Mesodermal cell (in vitro differentiated cells): ENCODE measurements at regions not wholly inside any gene's neighbourhood (a gene's known extent, or its start where the extent isn't known, plus 50 kb on each side); places are given as distances from the start of the nearest gene placed in this dataset.
"Not testable (repeated sequence)": the region's sequence is repeated elsewhere in the genome, so short reads cannot be mapped to it uniquely, and the experiment has no call there.

Experiments used
- H3K27ac ChIP-seq: 2 replicates; pipeline ENCODE4 v1.7.0; 2013; ENCODE audit warnings: mild to moderate bottlenecking, low read depth, low read length, moderate library complexity; ENCODE audit not compliant: severe bottlenecking
- H3K36me3 ChIP-seq: 2 replicates; pipeline ENCODE4 v1.7.1; 2013; ENCODE audit warnings: mild to moderate bottlenecking, low read length, moderate library complexity; ENCODE audit not compliant: control insufficient read depth, insufficient read depth
- H3K4me1 ChIP-seq: one replicate; pipeline ENCODE4 v1.7.1; 2013; ENCODE audit warnings: mild to moderate bottlenecking, low read length; ENCODE audit not compliant: insufficient read depth, control insufficient read depth, poor library complexity, severe bottlenecking
- H3K4me3 ChIP-seq: 2 replicates; pipeline ENCODE4 v1.7.0; 2013; ENCODE audit warnings: low read length, control low read depth, mild to moderate bottlenecking; ENCODE audit not compliant: insufficient read depth, poor library complexity, severe bottlenecking; ENCODE audit errors: extremely low read depth
- H3K9me3 ChIP-seq: 2 replicates; pipeline ENCODE4 v1.7.1; 2013; ENCODE audit warnings: mild to moderate bottlenecking, low read length, moderate library complexity; ENCODE audit not compliant: control insufficient read depth
- WGBS, 2 experiments: methylation state at CpG; one replicate each; pipeline ENCODE4 v1.1.5; 2013; ENCODE audit warnings: missing lambda C conversion rate in 2 of 2; ENCODE audit not compliant: insufficient coverage in 2 of 2; 5-methylcytosine and 5-hydroxymethylcytosine counted together

DNA sequence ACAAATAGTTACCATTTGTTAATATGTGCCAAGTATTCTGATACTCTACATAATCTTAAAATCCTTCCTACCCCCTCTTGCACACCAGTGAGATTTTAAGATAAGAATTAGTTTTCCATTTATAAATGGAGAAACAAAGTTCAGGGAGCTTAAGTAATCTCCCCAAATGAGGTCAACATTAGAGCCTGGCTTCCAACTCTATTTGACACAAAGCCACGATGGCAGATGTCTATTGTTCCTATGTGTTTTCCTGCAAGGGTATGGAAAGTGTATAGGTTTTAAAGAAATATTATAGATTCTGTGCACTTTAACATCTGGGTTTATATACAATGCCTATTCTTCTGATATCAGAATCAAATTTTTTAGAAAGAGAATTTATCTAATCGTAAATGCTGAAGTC, 143.9 kb upstream of the SEMA3C start:
- H3K27ac ChIP-seq, result no peak overlapping the region
- H3K36me3 ChIP-seq, result no peaks in the 10 kb centered on the region
- 100% methylated on average over 1 of the region's 2 CpGs; no CpG with 5 or more reads in 1 of the 2 experiments for WGBS, 2 experiments
- no peaks in the 10 kb centered on the region for H3K9me3 ChIP-seq
- H3K4me3 ChIP-seq, result no peak overlapping the region
- no peaks in the 10 kb centered on the region for H3K4me1 ChIP-seq

GRCh38 chr7:81057469-81057868, 138.6 kb upstream of the SEMA3C start:
- not testable (repeated sequence) for H3K36me3 ChIP-seq, H3K9me3 ChIP-seq, H3K27ac ChIP-seq, H3K4me1 ChIP-seq, H3K4me3 ChIP-seq
- WGBS, 2 experiments, result 97% methylated on average over 9 to 15 of the region's 19 CpGs

DNA sequence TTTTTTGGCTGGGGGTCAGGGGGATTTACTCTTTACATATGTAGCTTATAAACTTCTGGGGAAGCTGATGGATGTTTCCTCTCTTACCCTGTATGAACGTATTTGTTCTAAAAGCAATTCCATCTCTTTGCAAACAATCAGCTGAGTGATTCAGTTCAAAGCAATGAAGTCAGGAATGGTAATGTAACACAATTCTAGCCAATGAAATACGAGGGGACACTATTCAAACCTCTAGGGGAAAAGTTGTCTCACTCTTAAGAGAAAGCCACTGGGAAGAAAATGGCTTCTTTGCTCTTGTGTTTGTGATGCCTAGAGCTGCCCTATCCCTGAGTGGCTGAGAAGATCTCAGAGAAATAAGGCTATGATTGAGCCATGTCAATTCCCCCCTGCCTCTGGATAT, 134.8 kb upstream of the SEMA3C start:
- H3K36me3 ChIP-seq, result no peaks in the 10 kb centered on the region
- H3K27ac ChIP-seq, result no peak overlapping the region
- WGBS, 2 experiments, result 60 to 65% methylated on average over 1 to 2 of the region's 2 CpGs
- H3K4me3 ChIP-seq, result no peak overlapping the region
- peaks cover 3% of the 10 kb centered on the region for H3K4me1 ChIP-seq
- H3K9me3 ChIP-seq, result peaks cover 9% of the 10 kb centered on the region

DNA sequence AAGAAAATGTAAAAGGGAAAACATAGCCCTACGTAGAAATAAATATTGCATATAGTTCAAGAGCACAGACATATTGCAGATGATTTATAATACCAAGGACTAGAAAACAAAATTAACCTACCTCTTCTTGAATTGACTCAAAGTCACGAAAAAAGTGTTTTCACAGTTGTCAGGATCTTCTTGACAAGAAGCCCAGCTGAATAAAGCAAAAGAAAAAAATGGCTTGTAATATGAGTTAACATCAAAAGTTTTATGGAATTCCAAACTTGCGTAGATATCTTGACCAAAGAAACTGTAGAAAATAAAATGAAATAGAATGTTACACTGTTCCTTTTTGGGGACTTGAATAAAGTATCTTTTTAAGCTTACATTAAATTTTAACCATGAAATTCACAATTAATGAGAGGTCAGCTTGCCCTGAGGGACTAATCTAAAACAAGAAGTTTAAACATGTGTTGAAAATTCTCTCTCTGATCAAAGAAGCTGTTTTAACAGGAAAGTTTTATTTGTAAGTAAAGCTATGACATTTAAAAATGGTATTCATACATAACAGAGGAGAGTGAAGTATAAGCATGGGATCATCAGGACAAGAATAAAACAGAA, 133.1 kb upstream of the SEMA3C start:
- no peaks in the 10 kb centered on the region for H3K36me3 ChIP-seq
- peaks cover 17% of the 10 kb centered on the region for H3K9me3 ChIP-seq
- H3K4me1 ChIP-seq, result peaks cover 3% of the 10 kb centered on the region
- H3K27ac ChIP-seq, result no peak overlapping the region
- 100% methylated on average over 1 of the region's 3 CpGs; no CpG with 5 or more reads in 1 of the 2 experiments for WGBS, 2 experiments
- no peak overlapping the region for H3K4me3 ChIP-seq

DNA sequence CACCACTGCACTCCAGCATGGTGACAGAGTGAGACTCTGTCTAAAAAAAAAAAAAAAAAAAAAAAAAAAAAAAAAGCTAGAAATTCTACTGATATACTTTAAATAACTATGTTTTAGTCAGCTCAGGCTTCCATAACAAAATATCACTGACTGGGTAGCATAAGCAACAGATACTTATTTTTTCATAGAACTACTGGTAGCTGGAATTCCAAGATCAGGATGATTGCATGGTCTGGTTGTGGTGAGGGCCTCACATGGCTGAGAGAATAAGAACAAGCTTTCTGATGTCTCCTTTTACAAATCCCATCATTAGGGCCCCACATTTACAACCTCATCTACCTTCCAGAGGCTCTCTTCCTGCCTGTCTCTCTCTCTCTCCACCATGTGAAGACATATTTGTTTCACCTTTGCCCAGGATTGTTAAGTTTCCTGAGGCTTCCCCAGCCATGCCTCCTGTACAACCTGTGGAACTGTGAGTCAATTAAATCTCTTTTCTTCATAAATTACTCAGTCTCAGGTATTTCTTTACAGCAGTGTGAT, 126.7 kb upstream of the SEMA3C start:
- Histone ChIP-seq H3K4me1 (no peaks in the 10 kb centered on the region), H3K27ac (no peak overlapping the region), H3K9me3 (peaks cover 18% of the 10 kb centered on the region), H3K36me3 (no peaks in the 10 kb centered on the region), H3K4me3 (no peak overlapping the region)

DNA sequence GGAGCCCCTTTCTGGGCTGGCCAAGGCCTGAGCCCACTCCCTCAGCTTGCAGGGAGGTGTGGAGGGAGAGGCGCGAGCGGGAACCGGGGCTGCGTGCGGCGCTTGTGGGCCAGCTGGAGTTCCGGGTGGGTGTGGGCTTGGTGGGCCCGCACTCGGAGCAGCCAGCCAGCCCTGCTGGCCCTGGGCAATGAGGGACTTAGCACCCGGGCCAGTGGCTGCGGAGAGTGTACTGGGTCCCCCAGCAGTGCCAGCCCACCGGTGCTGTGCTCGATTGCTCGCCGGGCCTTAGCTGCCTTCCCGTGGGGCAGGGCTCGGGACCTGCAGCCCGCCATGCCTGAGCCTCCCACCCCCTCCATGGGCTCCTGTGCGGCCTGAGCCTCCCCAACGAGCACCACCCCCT, 123.8 kb upstream of the SEMA3C start:
- not testable (repeated sequence) for H3K4me1 ChIP-seq, H3K27ac ChIP-seq, H3K4me3 ChIP-seq, H3K9me3 ChIP-seq, H3K36me3 ChIP-seq
- 91 to 95% methylated on average over 4 to 15 of the region's 21 CpGs for WGBS, 2 experiments

- Histone ChIP-seq H3K4me1 (no peaks in the 10 kb centered on the region), H3K36me3 (no peaks in the 10 kb centered on the region), H3K27ac (no peak overlapping the region), H3K9me3 (no peaks in the 10 kb centered on the region), H3K4me3 (no peak overlapping the region)
- WGBS, 2 experiments, result no CpG with 5 or more reads among the region's 1 CpG
These were observed 121.6 kb upstream of the SEMA3C start for GRCh38 chr7:81040496-81040895.

- no peaks in the 10 kb centered on the region for H3K4me1 ChIP-seq
- no peaks in the 10 kb centered on the region for H3K36me3 ChIP-seq
- no peak overlapping the region for H3K27ac ChIP-seq
- no peaks in the 10 kb centered on the region for H3K9me3 ChIP-seq
- H3K4me3 ChIP-seq, result no peak overlapping the region
These were observed 118.0 kb upstream of the SEMA3C start for GRCh38 chr7:81036871-81037270.

DNA sequence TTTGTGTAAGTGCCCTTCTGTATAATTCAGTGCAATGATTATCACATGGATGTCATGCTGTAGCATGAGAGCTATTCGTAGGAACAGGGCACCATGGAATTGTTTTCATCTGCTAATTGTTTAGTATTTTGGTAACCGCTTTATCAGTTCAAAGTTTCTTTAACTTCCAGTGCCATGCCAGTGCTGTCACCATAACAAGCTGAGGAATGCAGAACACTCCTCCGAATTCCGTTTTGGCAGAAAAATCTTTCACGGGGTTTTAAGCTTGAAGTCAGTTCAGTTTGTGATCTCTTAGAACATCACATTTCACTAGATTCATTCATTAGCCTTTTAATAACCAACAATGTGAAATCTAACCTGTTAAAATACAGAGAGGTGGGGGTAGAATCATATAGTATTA, 117.2 kb upstream of the SEMA3C start:
- Histone ChIP-seq H3K27ac (no peak overlapping the region), H3K4me1 (no peaks in the 10 kb centered on the region), H3K9me3 (no peaks in the 10 kb centered on the region), H3K4me3 (no peak overlapping the region), H3K36me3 (no peaks in the 10 kb centered on the region)
- 58 to 74% methylated on average over 3 to 4 of the region's 5 CpGs for WGBS, 2 experiments

GRCh38 chr7:81031996-81032395, 113.1 kb upstream of the SEMA3C start:
- H3K4me1 ChIP-seq, result no peaks in the 10 kb centered on the region
- no peak overlapping the region for H3K4me3 ChIP-seq
- H3K27ac ChIP-seq, result no peak overlapping the region
- no peaks in the 10 kb centered on the region for H3K9me3 ChIP-seq
- 92% methylated on average over 2 of the region's 3 CpGs; no CpG with 5 or more reads in 1 of the 2 experiments for WGBS, 2 experiments
- no peaks in the 10 kb centered on the region for H3K36me3 ChIP-seq

GRCh38 chr7:81031243-81031642, 112.4 kb upstream of the SEMA3C start:
- H3K27ac ChIP-seq, result no peak overlapping the region
- no CpG with 5 or more reads among the region's 2 CpGs for WGBS, 2 experiments
- no peaks in the 10 kb centered on the region for H3K4me1 ChIP-seq
- H3K9me3 ChIP-seq, result no peaks in the 10 kb centered on the region
- no peaks in the 10 kb centered on the region for H3K36me3 ChIP-seq
- H3K4me3 ChIP-seq, result no peak overlapping the region
